ENCODE measurements at regions not wholly inside any gene's neighbourhood (a gene's known extent, or its start where the extent isn't known, plus 50 kb on each side); places are given as distances from the start of the nearest gene placed in this dataset.

- TF ChIP-seq CTCF (conservative IDR thresholded peaks at IDR 0.05) = no peak
- TF ChIP-seq EZH2 (IDR thresholded peaks at IDR 0.05; ENCODE audit: low read depth) = no peak
Observed at GRCh38 chr1:208577381-208577905, 333.3 kb upstream of the PLXNA2 start.

All from PC-9 (cell line).